ENCODE measurements at regions not wholly inside any gene's neighbourhood (a gene's known extent, or its start where the extent isn't known, plus 50 kb on each side); places are given as distances from the start of the nearest gene placed in this dataset.

DNA sequence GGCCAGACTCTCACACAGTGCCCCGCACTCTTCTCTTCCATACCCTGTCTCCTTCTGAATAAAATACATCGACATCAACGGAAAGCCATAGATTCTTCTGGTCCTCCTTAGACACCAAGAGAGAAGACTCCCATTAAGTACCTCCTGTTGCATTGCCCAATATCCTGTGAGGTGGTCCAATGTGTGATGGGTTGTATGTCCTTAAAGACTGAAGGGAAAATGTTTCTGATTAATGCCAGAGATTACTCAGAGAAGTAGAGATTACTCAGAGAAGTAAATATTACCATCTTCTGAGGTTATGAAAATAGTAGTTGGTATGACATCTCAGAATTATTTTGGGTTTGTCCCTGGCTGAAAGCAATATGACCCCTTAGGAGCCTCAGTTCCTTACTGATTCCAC lies 60.8 kb upstream of the GALNT15 start:
- DNase-seq (ENCODE audit: low read depth) = no peak

- DNase-seq (ENCODE audit: low read depth) = no peak
Observed at GRCh38 chr3:16114429-16114828, 60.1 kb upstream of the GALNT15 start.

DNA sequence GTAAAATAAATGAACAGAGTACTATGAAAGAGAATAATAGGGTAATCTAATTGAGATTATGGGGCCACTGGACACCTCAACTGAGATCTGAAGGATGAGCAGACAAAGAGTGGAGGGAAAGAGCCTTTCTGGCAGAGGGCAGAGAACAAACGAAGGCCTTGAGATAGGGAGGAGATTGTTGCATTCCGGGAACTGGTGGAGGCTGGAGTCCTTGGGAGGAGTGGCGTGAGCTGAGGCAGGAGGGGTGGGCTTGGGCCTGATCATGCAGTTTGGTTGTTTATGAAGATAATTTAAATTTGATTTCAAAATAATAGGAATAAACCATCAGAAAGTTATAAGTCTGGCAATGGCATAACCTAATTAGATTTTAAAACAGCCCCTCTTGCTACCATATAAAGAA lies 59.5 kb upstream of the GALNT15 start:
- DNase-seq (ENCODE audit: low read depth) = no peak

DNA sequence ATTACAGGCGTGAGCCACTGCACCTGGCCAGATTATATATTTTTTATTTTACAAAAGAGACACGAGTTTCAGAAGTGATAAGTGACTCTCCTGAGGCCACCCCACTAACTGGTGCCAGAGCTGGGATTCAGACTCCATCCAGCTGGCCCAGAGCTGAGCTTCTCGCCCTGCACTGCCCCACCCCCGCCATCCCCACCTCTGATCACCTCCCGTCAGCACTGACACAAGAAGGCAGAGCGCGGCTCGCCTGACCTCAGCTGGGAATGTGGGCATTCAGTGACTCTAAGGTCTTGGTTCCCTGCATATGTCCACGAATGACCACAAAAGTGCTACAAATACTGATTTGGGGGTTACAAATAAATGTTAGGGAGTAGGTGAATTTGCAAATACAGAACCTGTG lies 56.1 kb upstream of the GALNT15 start:
- DNase-seq (ENCODE audit: low read depth) = no peak

GRCh38 chr3:16119887-16120286 lies 54.6 kb upstream of the GALNT15 start:
- DNase-seq (ENCODE audit: low read depth) = no peak

GRCh38 chr3:16121391-16121790 lies 53.1 kb upstream of the GALNT15 start:
- DNase-seq (ENCODE audit: low read depth) = no peak

DNA sequence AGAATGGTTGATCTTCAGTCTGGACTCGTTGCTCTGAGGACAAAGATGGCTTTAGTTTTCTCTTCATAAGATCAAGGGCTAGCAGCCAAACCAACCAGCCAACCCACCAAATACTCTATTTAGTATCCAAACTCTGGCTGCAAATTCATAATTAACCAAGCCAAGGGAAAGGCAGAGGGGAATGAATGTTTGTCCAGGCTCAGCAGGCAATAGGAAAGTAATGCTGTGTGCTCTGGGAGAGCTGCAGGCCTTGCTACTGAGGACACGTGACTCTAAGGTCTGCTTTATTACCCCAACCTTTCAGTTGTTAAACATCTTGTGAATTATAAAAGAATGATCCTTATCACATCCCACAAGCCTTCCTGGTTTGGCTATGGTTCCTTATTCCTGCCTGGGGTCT lies 52.3 kb upstream of the GALNT15 start:
- no peak for DNase-seq (ENCODE audit: low read depth)

DNA sequence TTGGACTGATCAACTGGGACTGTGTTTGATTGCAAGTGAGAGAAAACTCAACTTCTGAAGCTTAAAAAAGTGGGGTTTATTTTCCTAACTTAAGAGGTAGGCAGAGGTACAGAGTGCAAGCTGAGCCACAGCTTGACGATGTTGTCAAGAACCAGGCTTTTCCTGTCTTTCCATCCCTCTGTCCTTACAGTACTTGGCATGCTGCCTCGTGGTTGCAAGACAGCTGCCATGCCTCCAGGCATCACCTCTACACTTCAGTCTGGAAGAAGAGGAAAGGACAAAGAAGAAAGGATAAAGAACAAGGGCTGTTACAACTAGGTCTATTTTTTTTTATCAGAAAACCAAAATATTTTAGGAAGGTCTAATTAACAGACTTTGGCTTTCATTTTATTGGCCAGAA lies 51.8 kb upstream of the GALNT15 start:
- DNase-seq (ENCODE audit: low read depth) = no peak

DNA sequence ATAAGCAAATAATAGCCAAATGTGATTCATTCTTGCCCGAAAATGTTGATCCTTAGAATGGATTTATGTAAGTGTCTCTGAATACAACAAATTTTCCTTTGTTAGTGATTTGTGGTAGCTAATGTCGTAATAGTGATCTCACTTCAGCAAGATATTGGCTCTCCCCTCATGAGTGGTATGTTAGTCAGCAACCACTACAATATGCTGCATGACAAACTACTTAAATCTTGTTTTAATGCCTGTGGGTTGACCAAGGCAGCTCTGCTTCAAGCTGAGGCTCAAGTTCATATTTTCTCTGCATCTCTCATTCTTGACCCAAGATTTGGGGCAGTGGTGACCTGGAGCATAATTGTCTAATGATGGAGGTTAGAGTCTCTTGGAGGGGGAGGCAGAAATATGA lies 49.8 kb upstream of the GALNT15 start:
- no peak for DNase-seq (ENCODE audit: low read depth)
